NCI-H2227 (cell line): ENCODE measurements at regions not wholly inside any gene's neighbourhood (a gene's known extent, or its start where the extent isn't known, plus 50 kb on each side); places are given as distances from the start of the nearest gene placed in this dataset.

Source experiments
- DNase-seq: peaks from one replicate; lab custom pipeline; 2025; ENCODE audit not compliant: unreplicated experiment; lab: John Stamatoyannopoulos, UW

DNA sequence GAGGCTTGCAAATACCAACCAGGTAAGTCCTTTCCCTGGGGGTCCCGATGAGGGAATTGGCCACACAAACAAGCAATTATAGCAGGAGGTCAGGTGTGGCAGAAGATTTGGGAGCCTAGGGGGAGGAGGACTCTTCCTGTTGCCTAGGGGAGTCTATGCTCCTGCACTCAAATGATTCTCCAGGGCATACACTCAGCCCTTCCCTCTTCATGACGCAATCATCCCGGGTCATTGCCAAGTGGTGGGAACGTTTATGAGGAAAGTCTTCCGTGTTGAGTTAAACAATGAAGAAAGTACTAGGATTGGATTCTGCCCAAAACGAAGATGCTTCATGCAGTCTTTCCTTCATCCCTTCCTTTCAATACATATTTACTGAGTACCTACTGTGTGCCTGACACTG lies 186.5 kb upstream of the TSHZ2 start:
- no peak for DNase-seq

DNA sequence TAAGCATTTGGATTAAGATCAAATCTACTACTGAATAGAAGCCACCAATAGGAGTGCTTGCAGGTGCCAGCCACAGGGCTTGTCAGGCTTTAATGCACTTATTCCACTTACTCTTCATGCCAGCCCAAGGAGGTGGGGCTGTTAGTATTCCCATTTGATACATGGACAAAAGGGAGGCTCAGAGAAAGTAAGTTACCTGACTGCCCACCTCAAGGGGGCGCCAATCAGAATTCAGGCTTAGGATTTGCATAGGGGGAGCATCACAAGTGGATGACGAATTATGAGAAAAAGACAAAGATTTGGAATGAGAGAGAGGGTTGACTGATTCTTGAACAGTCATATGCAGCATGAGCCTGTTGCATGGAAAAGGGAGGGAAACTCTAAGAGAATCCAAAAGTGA lies 188.4 kb upstream of the TSHZ2 start:
- no peak for DNase-seq

DNA sequence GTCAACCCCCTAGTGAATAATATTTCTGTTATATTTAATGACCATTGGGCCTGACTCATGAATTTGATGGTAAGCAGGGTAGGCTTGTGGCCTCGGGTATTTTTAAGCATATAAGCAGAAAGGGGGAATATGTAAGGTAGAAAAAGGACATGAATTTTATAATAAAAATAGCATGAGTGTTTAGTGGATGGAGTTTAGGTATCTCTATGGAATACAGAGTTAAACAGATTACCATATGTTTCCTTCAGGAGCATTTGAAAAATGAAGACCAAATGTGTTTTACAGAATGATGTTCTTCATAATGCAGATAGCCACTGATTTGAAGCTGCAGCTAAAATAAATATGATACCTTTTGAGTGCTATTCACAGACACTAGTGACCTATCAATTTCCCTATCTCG lies 191.7 kb upstream of the TSHZ2 start:
- no peak for DNase-seq

DNA sequence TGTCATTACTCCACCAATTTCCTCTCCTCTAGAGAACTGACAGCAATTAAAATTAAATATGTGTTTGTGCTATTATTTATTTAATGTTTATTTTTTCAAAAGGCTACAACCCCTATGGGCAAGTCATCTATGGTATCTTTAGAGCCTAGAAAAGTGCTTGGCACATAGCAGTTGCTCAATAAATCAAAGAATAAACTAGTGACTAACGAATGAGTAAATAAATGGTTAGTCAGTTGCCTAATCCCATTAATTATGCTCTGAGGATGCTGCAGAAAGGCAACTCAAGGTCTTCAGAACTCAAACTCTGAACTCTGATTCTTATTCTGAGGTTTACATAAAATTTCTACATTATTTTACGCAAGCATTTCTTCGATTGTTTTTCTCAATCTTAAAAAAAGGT lies 193.0 kb upstream of the TSHZ2 start:
- DNase-seq: no peak

DNA sequence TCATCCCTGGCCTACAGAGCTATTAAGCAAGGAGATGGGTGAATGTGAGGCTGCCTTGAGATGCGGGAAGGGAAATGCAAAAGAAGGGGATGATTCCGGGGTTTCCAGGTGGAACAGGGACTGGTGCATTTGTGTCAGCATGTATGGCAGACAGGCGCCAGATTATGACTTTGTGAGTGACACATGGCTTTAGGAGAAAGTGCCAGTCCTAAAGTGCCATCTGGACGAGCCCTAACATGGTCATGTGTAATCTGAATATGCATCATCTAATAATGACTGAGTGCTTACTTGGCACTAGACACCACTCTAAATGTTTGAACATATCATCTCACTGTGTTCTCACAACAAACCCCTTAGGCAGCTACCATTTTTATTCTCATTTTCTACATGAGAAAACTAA lies 195.0 kb upstream of the TSHZ2 start:
- DNase-seq: no peak

DNA sequence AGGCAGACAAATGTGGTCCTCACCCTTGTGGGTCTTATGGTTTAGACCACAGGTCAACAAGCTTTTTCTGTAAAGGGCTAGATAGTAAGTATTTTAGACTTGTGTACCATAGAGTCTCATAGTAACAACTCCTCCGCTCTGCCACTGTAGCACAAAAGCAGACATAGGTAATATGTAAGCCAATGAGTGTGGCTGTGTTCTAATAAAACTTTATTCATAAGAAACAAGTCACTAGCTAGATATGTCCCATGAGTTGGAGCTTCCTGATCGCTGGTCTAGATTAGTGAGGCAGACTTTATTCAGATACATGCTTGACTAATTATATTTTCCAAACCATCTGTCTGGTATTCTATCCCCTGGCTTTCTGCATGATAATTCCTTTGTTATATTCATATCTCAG lies 196.4 kb upstream of the TSHZ2 start:
- DNase-seq: no peak

DNA sequence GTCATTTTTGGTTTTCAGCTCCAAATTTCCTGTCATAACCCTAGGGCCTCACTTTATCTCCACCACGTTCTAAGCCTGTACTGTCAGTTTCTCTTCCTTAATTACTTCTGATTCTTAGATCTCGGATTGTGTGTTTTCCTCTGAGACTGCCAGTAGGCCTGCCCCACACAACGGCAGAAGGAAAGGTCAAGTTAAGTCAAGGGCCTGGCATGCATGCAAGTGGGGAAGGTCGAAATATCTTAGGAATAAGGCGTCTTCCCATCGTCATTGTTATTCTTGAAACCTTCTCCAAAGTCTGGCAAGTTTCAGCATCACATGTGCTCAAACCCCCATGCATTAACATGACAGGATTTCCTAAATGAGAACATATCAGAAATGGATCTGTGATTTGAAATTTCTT lies 203.5 kb upstream of the TSHZ2 start:
- no peak for DNase-seq

DNA sequence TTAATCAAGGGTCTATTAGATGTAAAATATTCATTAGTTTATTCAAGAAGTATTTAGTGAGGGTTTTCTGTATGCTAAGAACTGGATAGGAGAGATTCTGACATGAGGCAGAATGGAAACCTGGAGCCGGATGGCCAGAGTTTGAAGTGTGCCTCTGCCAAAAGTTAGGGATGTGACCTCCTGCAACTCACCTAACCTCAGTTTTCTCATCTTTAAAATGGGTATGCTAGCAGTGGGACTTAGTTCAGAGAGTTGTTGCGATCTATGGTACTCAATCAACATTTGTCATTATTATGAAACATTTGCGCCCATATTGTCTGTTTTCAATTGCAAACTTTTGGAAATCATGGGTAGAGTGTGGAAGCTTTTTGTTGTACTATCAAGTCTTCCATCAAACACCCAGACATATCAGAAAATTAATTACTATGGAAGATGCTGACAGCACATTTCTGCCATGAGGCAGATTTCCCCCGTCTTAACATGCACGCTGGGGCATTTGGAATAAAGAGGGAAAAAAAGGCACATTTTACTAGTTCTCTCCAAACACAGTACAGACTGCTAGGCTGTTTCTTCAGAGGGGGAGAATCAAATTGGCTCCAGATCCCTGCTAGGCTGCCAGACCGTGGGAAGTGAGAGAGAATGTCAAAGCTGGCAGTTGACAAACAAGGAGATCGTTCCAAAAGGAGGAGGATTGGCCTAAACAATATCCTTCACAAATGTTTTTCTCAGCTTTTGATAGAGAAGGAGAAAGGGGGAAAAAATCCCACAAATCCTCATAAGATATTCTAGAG lies 205.3 kb upstream of the TSHZ2 start:
- DNase-seq: no peak

DNA sequence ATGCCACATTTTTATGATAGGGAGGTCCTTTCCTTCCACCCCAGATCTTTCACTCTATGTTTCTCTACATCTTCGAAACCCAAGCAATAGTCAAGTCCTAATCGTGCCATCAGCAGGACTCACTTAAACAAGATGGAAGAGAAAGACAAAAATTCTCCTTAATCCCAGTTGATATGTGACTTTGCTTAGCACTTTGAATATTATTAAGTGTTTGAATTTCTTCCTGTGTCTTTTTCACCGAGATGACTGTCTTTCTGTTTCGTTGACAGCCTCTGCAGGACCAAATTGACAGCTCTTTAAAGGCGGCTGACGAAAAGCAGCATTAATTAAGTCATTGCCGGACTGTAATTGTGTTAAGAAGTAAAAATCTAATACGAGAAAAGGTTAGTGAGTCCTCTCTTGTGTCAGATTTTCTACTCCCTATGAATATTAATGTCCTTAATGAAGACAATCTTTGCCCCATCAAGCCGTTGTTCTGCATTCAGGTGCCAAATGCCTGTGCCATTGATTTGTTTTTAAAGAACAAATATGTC lies 208.8 kb upstream of the TSHZ2 start:
- no peak for DNase-seq

DNA sequence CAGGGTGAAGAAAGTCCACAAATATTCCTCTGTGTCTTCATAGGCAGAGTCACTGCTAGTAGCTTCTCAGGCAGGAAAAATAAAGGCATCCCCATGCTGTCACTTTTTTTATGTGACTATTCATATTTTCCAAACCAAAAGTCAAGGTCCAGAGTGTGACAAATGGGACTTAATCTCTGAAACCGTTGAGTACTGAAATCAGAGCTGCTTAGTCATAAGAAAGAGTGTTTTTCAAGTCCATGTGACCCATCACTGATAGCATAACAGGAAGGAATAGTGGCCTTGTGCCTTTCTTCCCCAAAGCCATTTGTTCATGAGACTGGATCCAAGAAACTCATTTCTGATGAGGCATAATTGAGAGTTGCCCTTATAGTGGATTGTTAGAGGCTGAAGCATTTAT lies 210.3 kb upstream of the TSHZ2 start:
- DNase-seq: no peak

DNA sequence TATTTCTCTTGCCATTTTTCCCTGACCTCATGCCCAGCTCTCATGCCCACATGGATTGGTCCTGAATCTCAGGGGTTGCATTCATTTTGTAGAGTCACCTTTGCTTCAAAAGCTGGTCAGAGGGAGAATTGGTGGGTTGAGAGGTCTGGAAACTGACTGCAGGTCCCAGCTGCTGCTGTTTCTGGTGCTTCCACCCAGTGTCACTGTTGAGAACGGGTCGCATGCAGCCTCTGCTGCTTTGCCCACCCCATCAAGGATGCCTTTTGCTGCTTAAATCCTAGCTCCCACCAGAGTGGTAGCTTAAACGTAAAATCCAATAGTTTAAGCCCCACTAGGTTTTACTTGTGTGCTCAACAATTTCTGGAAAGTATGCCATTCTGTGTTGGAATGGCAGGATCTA lies 211.4 kb upstream of the TSHZ2 start:
- DNase-seq: no peak

DNA sequence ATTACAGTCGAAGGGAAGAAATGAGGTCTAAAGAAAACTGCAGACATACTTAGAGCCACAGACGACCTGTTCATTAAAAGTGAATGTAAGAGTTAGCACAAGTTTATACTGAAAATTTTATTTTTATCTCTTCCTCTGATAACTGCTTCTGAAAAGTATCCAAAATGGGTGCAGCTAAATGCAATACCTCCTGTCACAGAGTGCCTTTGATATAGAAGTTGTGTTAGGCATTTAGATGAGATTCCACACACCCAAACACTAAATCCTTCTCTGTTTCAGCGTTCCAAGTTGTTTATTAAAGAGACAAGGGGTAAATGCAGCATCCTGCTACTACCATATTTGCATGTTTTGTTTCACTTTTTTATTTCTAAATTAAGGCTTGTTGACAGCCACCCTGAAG lies 214.7 kb upstream of the TSHZ2 start:
- DNase-seq: no peak

DNA sequence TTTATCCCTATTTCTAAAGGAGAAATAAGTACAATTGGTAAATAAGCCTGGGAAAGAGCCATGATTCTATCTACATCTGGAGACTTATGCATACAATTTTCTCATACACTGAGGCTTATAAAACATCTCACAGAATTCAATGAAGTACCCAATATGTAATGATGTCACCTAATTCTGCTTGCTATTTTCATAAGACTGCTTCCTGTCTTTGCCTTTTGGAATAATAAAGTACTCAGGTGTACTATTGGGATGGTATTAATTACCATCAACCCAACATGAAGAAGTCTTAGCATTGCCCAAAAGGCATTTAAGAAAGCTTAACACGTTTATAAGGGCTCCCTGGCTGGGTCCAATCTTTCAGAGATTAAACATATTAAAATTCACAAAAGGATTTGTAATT lies 216.4 kb upstream of the TSHZ2 start:
- no peak for DNase-seq

DNA sequence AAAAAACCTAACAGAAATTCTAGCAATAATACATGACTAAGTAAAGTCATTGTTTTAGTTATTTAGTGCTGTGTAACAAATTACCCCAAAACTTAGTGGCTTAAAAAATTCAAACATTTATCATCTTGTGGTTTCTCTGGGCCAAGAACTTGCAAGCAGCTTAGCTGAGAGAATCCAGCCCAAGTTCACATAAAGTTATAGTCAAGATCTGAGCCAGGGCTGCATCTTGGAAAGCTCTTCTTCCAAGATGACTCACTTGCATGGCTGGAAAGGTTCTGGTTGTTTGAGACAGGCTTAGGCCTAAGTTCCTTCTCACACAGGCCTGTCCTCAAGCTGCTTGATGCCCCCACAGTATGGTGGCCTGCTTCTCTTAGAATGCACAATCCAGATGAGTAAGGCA lies 217.8 kb upstream of the TSHZ2 start:
- DNase-seq: no peak

DNA sequence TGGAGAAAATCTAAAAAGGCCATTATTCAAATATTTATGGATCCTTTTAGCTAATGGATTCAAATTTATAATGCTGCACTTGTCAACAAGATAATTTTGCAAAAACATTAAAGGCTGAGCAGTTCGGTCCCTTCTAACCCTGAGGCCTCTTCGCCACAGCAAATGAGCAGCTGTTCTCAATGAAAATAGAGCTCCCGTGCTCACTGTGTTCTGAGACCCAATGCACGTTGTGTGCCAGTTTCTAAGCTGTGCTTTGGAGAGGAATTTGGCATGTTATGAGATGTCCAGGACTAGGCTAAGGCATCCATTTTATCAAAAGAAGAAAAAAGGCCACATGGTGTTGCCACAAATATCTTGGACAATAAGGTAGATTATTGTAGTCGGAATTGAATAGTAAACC lies 220.1 kb upstream of the TSHZ2 start:
- no peak for DNase-seq

DNA sequence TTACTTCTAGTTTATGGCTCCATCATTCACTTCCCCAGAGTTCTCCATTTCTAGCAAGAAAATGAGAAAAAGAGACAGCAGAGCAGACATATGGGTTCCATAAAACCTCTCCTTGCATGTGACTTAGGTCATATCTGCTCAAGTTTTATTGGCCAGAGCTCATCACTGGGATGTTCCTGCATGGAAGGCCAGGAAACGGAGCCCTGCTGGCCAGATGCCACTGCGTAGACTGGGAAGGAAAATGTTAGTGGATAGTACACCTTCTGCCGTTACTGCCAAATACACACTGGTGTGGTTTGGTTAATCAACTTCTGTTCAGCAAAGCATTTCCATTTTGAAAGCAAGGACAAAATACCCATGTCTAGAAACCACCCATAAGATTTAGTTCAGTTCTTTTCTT lies 220.6 kb upstream of the TSHZ2 start:
- DNase-seq: no peak

DNA sequence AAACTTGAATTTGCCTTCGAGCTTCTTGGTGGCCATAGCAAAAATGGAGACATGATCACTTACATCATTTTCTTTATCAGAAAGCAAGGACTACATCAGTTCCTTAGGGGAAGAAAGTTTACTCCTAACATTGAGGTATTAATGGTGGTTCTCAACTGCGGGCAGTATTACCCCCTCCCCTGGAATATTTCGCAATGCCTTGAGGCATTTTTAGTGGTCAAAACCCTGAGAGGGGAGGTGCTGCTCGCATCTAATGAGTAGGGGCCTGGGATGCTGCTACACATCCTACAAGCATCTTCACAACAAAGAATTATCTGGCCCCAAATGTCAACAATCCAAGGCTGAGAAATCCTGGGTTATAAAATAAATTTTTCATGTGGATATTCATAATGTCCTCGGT lies 222.2 kb upstream of the TSHZ2 start:
- no peak for DNase-seq

DNA sequence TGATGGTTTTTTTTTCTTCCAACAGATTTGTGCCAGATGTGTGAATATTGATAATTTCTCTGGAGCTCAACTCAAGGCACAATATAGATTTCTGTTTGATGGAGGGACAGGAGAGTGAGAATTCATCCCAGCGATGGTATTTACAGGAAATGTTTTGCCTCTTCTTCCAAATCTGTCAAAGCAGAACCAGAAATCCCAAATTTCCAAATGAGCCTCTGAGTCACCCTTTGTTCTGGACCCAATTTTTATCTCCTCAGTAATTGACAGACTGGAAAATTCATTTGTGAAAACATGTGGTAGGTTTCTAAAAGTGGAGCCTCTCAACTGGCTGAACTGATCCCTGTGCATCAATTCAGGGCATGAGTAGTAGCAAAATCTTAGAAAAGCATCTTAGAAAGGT lies 223.2 kb upstream of the TSHZ2 start:
- no peak for DNase-seq

DNA sequence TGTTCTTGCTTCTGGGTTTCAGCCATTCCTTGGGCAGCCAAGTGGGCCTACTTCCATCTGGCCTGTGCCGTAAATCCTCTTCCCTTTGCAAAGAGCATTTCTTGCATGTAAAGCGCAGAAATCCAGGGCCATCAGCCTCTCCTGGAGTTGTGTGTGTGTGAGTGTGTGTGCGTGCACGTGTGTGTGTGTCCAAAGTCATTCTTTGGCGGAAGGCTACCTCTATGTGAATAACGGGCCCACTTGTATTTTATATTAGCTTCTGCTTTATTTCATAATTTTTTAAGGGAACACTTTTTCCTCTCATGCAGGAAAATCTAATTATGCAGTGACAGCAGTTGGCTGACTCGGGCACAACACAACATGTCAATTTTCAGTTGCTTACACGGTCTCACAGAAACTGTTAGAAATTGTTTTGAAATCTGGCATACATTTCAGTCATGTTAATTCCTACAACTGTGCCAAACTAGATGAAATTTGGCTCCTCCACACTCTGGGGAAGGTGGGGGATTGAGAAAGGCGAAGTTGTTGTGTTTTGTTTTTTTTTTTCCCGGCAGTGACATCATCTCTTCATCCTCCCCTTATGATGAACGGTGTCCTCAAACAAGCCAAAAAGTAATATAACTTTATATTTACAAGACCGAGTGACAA lies 223.7 kb upstream of the TSHZ2 start:
- no peak for DNase-seq

DNA sequence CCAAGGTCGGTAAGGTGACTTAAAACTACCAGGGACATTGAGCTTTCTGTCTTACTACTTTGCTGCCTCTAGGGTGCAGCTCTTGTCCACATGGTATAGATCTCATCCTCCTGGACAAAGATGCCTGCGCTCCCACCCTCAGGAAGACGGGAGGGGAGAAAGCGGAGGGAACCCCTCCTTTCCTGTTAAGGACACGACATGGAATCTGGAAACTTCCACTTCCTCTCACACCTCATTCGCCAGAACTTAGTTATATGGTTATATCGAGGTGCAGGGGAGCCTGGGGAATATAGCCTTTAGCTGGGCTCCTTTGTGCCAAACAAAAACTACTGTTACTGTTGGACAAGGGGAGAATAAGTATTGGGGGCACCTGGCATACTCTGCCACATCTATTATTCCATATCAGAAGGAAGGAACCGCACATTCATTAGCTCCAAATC lies 224.3 kb upstream of the TSHZ2 start:
- no peak for DNase-seq

DNA sequence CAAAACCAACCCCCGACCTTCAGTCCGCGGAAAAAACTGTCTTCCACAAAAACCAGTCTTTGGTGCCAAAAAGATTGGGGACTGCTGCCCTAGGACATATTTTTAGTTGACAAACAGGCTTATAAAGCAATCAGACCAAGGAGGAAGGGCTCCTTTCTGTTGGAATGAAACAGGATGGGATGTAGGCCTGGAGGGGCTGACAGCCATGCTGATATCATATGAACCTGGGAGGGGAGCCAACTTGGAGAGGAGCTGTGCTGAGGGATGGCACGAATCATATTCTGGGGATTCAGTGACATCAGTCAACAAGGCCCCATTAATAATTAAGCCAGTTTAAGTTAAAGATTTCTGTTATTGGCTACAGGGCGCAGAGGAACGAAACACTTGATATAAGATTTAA lies 225.4 kb upstream of the TSHZ2 start:
- no peak for DNase-seq

DNA sequence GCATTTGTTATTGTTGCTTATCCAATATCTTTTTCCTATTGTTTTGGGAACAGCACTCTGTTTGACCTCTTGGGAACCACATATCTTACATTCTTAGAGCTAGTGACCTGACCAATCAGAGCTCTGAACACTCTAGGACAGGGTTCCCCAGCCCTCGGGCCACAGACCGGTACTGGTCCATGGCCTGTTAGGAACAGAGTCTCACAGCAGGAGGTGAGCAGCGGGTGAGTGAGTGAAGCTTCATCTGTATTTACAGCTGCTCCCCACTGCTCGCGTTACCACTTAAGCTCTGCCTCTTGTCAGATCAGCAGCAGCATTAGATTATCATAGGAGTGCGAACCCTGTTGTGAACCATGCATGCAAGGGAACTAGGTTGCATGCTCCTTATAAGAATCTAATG lies 226.0 kb upstream of the TSHZ2 start:
- DNase-seq: no peak

DNA sequence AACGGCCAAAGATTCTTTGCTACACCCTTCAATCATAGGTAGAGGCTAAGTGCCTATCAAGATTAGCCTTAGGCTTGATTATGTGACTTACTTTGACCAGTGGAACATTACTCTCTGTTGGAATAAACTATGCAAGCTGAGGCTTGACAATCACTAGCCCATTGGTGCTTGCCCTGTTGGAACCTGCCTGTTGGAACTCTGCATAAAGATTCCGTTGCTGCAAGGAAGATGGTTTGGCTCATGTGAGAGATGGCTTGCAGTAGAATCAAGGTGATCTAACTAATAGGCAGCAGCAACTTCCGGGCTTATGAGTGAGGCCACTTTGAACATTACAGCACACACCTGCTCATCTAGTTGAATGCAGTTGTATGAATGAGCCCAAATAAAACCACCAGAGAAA lies 227.7 kb upstream of the TSHZ2 start:
- no peak for DNase-seq
